ENCODE measurements at regions not wholly inside any gene's neighbourhood (a gene's known extent, or its start where the extent isn't known, plus 50 kb on each side); places are given as distances from the start of the nearest gene placed in this dataset.

DNA sequence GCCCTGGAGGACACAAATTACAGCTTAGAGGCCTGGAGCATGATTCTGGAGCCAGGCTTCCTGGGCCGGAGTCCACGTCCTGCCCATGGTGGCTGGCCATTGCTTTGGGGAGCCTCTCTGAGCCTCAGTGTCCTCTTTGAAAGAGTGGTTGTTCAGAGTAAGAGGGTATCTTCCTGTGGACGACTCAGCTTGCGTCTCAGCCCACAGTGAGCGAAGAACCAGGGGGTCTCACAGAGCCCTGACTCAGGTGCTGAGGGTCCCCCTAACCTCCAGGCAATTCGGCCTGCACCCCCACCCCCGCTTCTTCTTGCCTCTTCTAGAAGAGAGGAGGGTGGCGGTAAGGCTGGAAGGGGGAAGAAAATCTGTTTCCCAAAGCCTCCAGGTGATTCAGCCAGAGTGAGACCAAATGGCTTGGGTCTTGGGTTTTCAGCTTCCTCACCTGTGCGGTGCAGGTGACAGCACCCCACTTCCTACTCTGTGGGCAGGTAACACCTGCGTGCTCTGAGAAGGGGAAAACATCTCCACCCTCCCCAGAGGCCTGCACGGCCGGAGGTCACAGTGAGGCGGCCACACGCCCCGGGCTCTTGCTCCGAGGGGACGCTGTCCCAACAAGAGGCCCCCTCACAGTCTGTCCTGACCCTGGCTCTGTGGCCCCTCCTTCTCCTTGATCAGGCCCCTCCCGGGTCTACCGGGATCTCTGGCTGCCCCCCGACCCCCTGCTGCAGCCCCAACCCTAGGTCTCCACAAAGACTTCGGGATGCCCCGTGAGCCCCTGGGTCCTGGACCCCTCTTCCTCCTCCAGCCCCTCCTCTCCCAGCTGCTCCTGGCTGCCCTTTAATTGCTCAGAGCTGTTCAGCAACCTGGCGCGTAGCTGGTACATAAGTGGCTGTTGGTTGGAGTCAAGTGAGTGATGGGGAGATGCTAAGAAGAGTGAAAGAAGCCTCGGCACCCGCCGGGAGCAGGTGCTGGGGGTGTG lies 119.2 kb downstream of the METRNL start:
- no peaks in the 10 kb centered on the region for H3K36me3 ChIP-seq (ENCODE audit: insufficient read depth, low read length)
- H3K9me3 ChIP-seq (ENCODE audit: control insufficient read depth in 1 of 2, insufficient read depth in 1 of 2, low read length in 2 of 2), result no peaks in the 10 kb centered on the region
- ATAC-seq (ENCODE audit: poor library complexity) (no peak), DNase-seq (peak in 2 of 14 experiments; percentile 6 to 41)
- H3K9me3 Mint-ChIP-seq, result no peaks in the 10 kb centered on the region
- peak overlapping the region; percentile 79 for H3K27ac Mint-ChIP-seq
- TF ChIP-seq, protein P1, sequence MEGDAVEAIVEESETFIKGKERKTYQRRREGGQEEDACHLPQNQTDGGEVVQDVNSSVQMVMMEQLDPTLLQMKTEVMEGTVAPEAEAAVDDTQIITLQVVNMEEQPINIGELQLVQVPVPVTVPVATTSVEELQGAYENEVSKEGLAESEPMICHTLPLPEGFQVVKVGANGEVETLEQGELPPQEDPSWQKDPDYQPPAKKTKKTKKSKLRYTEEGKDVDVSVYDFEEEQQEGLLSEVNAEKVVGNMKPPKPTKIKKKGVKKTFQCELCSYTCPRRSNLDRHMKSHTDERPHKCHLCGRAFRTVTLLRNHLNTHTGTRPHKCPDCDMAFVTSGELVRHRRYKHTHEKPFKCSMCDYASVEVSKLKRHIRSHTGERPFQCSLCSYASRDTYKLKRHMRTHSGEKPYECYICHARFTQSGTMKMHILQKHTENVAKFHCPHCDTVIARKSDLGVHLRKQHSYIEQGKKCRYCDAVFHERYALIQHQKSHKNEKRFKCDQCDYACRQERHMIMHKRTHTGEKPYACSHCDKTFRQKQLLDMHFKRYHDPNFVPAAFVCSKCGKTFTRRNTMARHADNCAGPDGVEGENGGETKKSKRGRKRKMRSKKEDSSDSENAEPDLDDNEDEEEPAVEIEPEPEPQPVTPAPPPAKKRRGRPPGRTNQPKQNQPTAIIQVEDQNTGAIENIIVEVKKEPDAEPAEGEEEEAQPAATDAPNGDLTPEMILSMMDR (IDR thresholded peaks at IDR 0.05), result no peak
- H3K4me1 Mint-ChIP-seq (ENCODE audit: low read depth), result peaks cover 26% of the 10 kb centered on the region
- no peaks in the 10 kb centered on the region for H3K36me3 Mint-ChIP-seq (ENCODE audit: low read depth)
- H3K27ac ChIP-seq (ENCODE audit: low read depth in 1 of 2, low read length in 2 of 2), result peak overlapping the region in 1 of 2 donors; percentile 88
- peak overlapping the region; percentile 50 for H3K4me3 ChIP-seq (ENCODE audit: low read length)
- H3K27me3 ChIP-seq (ENCODE audit: control insufficient read depth in 1 of 2, insufficient read depth in 2 of 2, low read length in 2 of 2), result no peaks in the 10 kb centered on the region
- peak overlapping the region; percentile 75 for H3K4me3 Mint-ChIP-seq
- intact Hi-C loops (cut with DNase I, micrococcal nuclease), result no loop called here
- peaks cover 4% of the 10 kb centered on the region for H3K27me3 Mint-ChIP-seq
- CTCF ChIA-PET, result no interaction called here
- H3K4me1 ChIP-seq (ENCODE audit: insufficient read depth, low read length), result peaks cover 55% of the 10 kb centered on the region
- POLR2A ChIA-PET, result interaction anchor here (1.7 kb wide), 1 partner anchor 335 kb away, joined by 4 read pairs; no protein-coding TSS in a partner anchor

GRCh38 chr17:83199500-83200201 lies 120.2 kb downstream of the METRNL start:
- ChIA-PET CTCF (interaction anchor here (1.9 kb wide), 1 partner anchor 418 kb away, joined by 7 read pairs; no protein-coding TSS in a partner anchor), POLR2A (interaction anchor here (1.7 kb wide), 1 partner anchor 336 kb away, joined by 4 read pairs; no protein-coding TSS in a partner anchor)
- H3K27me3 ChIP-seq (ENCODE audit: control insufficient read depth in 1 of 2, insufficient read depth in 2 of 2, low read length in 2 of 2), result no peaks in the 10 kb centered on the region
- ATAC-seq (ENCODE audit: poor library complexity) (peak; percentile 43), DNase-seq (peak in 7 of 14 experiments; percentile 10 to 72 (median 36))
- TF ChIP-seq, protein P1 (IDR thresholded peaks at IDR 0.05), result no peak
- Mint-ChIP-seq H3K27me3 (peaks cover 4% of the 10 kb centered on the region), H3K27ac (peak overlapping the region; percentile 79), H3K4me1 (ENCODE audit: low read depth) (peaks cover 20% of the 10 kb centered on the region), H3K4me3 (peak overlapping the region; percentile 75), H3K9me3 (no peaks in the 10 kb centered on the region), H3K36me3 (ENCODE audit: low read depth) (no peaks in the 10 kb centered on the region)
- H3K36me3 ChIP-seq (ENCODE audit: insufficient read depth, low read length), result no peaks in the 10 kb centered on the region
- peak overlapping the region in 1 of 2 donors; percentile 88 for H3K27ac ChIP-seq (ENCODE audit: low read depth in 1 of 2, low read length in 2 of 2)
- peaks cover 53% of the 10 kb centered on the region for H3K4me1 ChIP-seq (ENCODE audit: insufficient read depth, low read length)
- peak overlapping the region; percentile 50 for H3K4me3 ChIP-seq (ENCODE audit: low read length)
- intact Hi-C loops (cut with DNase I, micrococcal nuclease), result no loop called here
- H3K9me3 ChIP-seq (ENCODE audit: control insufficient read depth in 1 of 2, insufficient read depth in 1 of 2, low read length in 2 of 2), result no peaks in the 10 kb centered on the region

- Mint-ChIP-seq H3K4me1 (ENCODE audit: low read depth) (peaks cover 20% of the 10 kb centered on the region), H3K4me3 (peak overlapping the region; percentile 75), H3K36me3 (ENCODE audit: low read depth) (no peaks in the 10 kb centered on the region), H3K27ac (peak overlapping the region; percentile 79), H3K9me3 (no peaks in the 10 kb centered on the region), H3K27me3 (peaks cover 4% of the 10 kb centered on the region)
- H3K4me1 ChIP-seq (ENCODE audit: insufficient read depth, low read length), result peaks cover 53% of the 10 kb centered on the region
- ATAC-seq (ENCODE audit: poor library complexity) (peak; percentile 47), DNase-seq (peak in 8 of 14 experiments; percentile 21 to 85 (median 36))
- POLR2A ChIA-PET, result interaction anchor here (1.7 kb wide), 1 partner anchor 337 kb away, joined by 4 read pairs; no protein-coding TSS in a partner anchor
- peak overlapping the region in 1 of 2 donors; percentile 88 for H3K27ac ChIP-seq (ENCODE audit: low read depth in 1 of 2, low read length in 2 of 2)
- TF ChIP-seq, protein P1 (IDR thresholded peaks at IDR 0.05), result no peak
- no peaks in the 10 kb centered on the region for H3K36me3 ChIP-seq (ENCODE audit: insufficient read depth, low read length)
- H3K27me3 ChIP-seq (ENCODE audit: control insufficient read depth in 1 of 2, insufficient read depth in 2 of 2, low read length in 2 of 2), result no peaks in the 10 kb centered on the region
- CTCF ChIA-PET, result interaction anchor here (1.9 kb wide), 1 partner anchor 419 kb away, joined by 7 read pairs; no protein-coding TSS in a partner anchor
- H3K9me3 ChIP-seq (ENCODE audit: control insufficient read depth in 1 of 2, insufficient read depth in 1 of 2, low read length in 2 of 2), result no peaks in the 10 kb centered on the region
- intact Hi-C loops (cut with DNase I, micrococcal nuclease), result no loop called here
- peak overlapping the region; percentile 50 for H3K4me3 ChIP-seq (ENCODE audit: low read length)
Measured at GRCh38 chr17:83200231-83200699, 120.9 kb downstream of the METRNL start.

Measured in CD4-positive, alpha-beta T cell (primary cell).